ENCODE measurements at regions not wholly inside any gene's neighbourhood (a gene's known extent, or its start where the extent isn't known, plus 50 kb on each side); places are given as distances from the start of the nearest gene placed in this dataset.

DNA sequence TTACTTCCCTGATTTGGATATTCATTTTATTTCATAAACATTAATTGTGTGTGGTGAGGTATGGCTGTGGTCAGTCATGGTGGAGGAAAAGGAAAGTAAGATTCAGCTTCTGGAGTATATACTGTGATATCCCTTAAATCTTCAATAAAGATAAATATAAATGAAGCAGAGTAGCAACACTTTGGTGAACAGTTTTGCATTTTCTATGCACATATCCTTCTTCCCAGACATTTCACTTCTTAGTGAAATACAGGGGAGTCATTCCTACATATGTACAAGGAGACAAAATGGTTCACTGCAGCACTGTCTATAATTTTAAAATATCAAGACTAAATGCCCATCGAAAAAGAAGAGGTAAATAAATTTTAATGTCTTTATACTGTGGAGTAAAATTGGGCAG is 61.3 kb downstream of the DISP1 start:
- H3F3A ChIP-seq (replicated peaks; ENCODE audit: insufficient read depth) = peaks cover 10% of the 10 kb centered on the region
- no peak for DNase-seq
- no peaks in the 10 kb centered on the region for H3K9me2 ChIP-seq
- no peak overlapping the region for H3K27ac ChIP-seq (ENCODE audit: low read depth in 2 of 2, low read length in 1 of 2)
- H3K27me3 ChIP-seq (ENCODE audit: insufficient read depth) = no peaks in the 10 kb centered on the region
- no peaks in the 10 kb centered on the region for H3K9me3 ChIP-seq
- no peak overlapping the region for H2AFZ ChIP-seq (ENCODE audit: low read depth)
- H3K9ac ChIP-seq = no peak overlapping the region
- no peak overlapping the region for H3K4me2 ChIP-seq
- no peaks in the 10 kb centered on the region for H4K20me1 ChIP-seq (ENCODE audit: insufficient read depth)
- ChIA-PET CTCF (no interaction called here), POLR2A (no interaction called here)
- WGBS (ENCODE audit: low lambda C conversion rate) = 62% methylated on average over 1 of the region's 1 CpG
- H3K4me1 ChIP-seq (ENCODE audit: control insufficient read depth in 1 of 2, insufficient read depth in 2 of 2, low read depth in 1 of 2, low read length in 1 of 2) = no peaks in the 10 kb centered on the region
- H3K36me3 ChIP-seq (replicated peaks in 1 of 2; ENCODE audit: control insufficient read depth in 1 of 2, insufficient read depth in 2 of 2, low read length in 1 of 2) = no peaks in the 10 kb centered on the region
- H3K79me2 ChIP-seq (ENCODE audit: insufficient read depth) = peaks cover 6% of the 10 kb centered on the region; the same call in 1 of the 2 replicates
- no peak for TF ChIP-seq TEAD4 (IDR thresholded peaks at IDR 0.05; ENCODE audit: borderline replicate concordance, insufficient read depth)
- no peak for TF ChIP-seq GABPA (IDR thresholded peaks at IDR 0.05; ENCODE audit: low read depth)
- H3K4me3 ChIP-seq (ENCODE audit: low read depth in 2 of 2, low read length in 1 of 2) = no peak overlapping the region

DNA sequence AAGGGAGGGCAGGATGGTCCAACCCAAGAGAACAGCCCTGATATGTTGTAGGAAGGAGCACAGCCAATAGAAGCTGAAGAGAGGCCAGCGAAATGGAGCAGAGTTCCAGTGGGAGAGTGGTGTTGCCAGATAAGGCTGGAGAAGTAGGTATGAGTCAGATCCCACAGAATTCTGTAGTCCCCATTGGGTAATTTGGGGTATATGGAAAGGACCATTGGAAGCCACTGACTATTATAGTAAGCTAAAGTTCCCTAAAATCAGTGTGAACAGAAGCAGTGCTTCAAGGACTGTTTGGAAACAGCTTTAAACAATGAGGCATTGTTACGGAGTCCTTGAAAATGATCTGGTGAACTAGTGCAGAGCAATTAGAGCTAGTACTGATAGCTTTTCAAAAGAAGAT is 63.0 kb downstream of the DISP1 start:
- CTCF ChIA-PET = interaction anchor here (0.6 to 1.3 kb wide), 3 partner anchors 9 to 875 kb away, joined by 3 read pairs; no protein-coding TSS in a partner anchor
- H3K9me2 ChIP-seq = no peaks in the 10 kb centered on the region
- H3K4me2 ChIP-seq = no peak overlapping the region
- POLR2A ChIA-PET = interaction anchor here (0.6 kb wide), 1 partner anchor 1411 kb away, joined by 3 read pairs; no protein-coding TSS in a partner anchor
- no peak for DNase-seq
- H3K27ac ChIP-seq (ENCODE audit: low read depth in 2 of 2, low read length in 1 of 2) = no peak overlapping the region
- H3K79me2 ChIP-seq (ENCODE audit: insufficient read depth) = peaks cover 6% of the 10 kb centered on the region; the same call in 1 of the 2 replicates
- H4K20me1 ChIP-seq (ENCODE audit: insufficient read depth) = no peaks in the 10 kb centered on the region
- WGBS (ENCODE audit: low lambda C conversion rate) = 97% methylated on average over 2 of the region's 2 CpGs
- no peaks in the 10 kb centered on the region for H3K9me3 ChIP-seq
- no peaks in the 10 kb centered on the region for H3K27me3 ChIP-seq (ENCODE audit: insufficient read depth)
- no peaks in the 10 kb centered on the region for H3K4me1 ChIP-seq (ENCODE audit: control insufficient read depth in 1 of 2, insufficient read depth in 2 of 2, low read depth in 1 of 2, low read length in 1 of 2)
- no peak overlapping the region for H2AFZ ChIP-seq (ENCODE audit: low read depth)
- TF ChIP-seq TAF1 (IDR thresholded peaks at IDR 0.05; ENCODE audit: borderline replicate concordance, low read depth, low read length) = no peak
- TF ChIP-seq MEF2A (IDR thresholded peaks at IDR 0.05; ENCODE audit: borderline replicate concordance, low read depth) = no peak
- no peak for TF ChIP-seq FOSL2 (IDR thresholded peaks at IDR 0.05; ENCODE audit: borderline replicate concordance, low read depth)
- TF ChIP-seq ELF1 (IDR thresholded peaks at IDR 0.05) = no peak
- no peak for TF ChIP-seq CHD2 (IDR thresholded peaks at IDR 0.05; ENCODE audit: low read length, partially characterized antibody)
- no peak for TF ChIP-seq GATA2 (CRISPR knock-in tag; IDR thresholded peaks at IDR 0.05)
- TF ChIP-seq FOXM1 (IDR thresholded peaks at IDR 0.05; ENCODE audit: low read depth) = no peak
- H3F3A ChIP-seq (replicated peaks; ENCODE audit: insufficient read depth) = peaks cover 10% of the 10 kb centered on the region
- H3K4me3 ChIP-seq (ENCODE audit: low read depth in 2 of 2, low read length in 1 of 2) = no peak overlapping the region
- no peak overlapping the region for H3K9ac ChIP-seq
- H3K36me3 ChIP-seq (replicated peaks in 1 of 2; ENCODE audit: control insufficient read depth in 1 of 2, insufficient read depth in 2 of 2, low read length in 1 of 2) = no peaks in the 10 kb centered on the region

GRCh38 chr1:222880587-222880986 is 65.7 kb downstream of the DISP1 start:
- H3K9me2 ChIP-seq = no peaks in the 10 kb centered on the region
- no peaks in the 10 kb centered on the region for H3K36me3 ChIP-seq (replicated peaks in 1 of 2; ENCODE audit: control insufficient read depth in 1 of 2, insufficient read depth in 2 of 2, low read length in 1 of 2)
- no peak for DNase-seq
- no peaks in the 10 kb centered on the region for H3K79me2 ChIP-seq (ENCODE audit: insufficient read depth)
- no peak overlapping the region for H3K9ac ChIP-seq
- POLR2A ChIA-PET = no interaction called here
- H3K9me3 ChIP-seq = no peaks in the 10 kb centered on the region
- H3K4me3 ChIP-seq (ENCODE audit: low read depth in 2 of 2, low read length in 1 of 2) = no peak overlapping the region
- 19% methylated on average over 2 of the region's 2 CpGs for WGBS (ENCODE audit: low lambda C conversion rate)
- no peak overlapping the region for H3K4me2 ChIP-seq
- H3K27me3 ChIP-seq (ENCODE audit: insufficient read depth) = no peaks in the 10 kb centered on the region
- TF ChIP-seq PBX3 (IDR thresholded peaks at IDR 0.05) = 0 out of 2 replicates have a peak, but pooled peaks have one; percentile 11
- TF ChIP-seq NRF1 (IDR thresholded peaks at IDR 0.05; ENCODE audit: low read depth, low read length) = no peak
- no peak for TF ChIP-seq RAD21 (IDR thresholded peaks at IDR 0.05; ENCODE audit: low read length)
- TF ChIP-seq SMC3 (IDR thresholded peaks at IDR 0.05; ENCODE audit: low read depth, low read length) = no peak
- no peak for TF ChIP-seq CHD2 (IDR thresholded peaks at IDR 0.05; ENCODE audit: low read length, partially characterized antibody)
- no peak for TF ChIP-seq POLR2AphosphoS5 (IDR thresholded peaks at IDR 0.05; ENCODE audit: low read depth, low read length)
- TF ChIP-seq EP300 (IDR thresholded peaks at IDR 0.05; ENCODE audit: borderline replicate concordance in 1 of 2, low read depth in 1 of 2, low read length in 1 of 2) = peak in 1 of 2 experiments; percentile 11; a peak in 1 of 4 replicates
- no peak for TF ChIP-seq FOXM1 (IDR thresholded peaks at IDR 0.05; ENCODE audit: low read depth)
- no peak for TF ChIP-seq GABPA (IDR thresholded peaks at IDR 0.05; ENCODE audit: low read depth)
- no peak for TF ChIP-seq ZBTB33 (IDR thresholded peaks at IDR 0.05; ENCODE audit: borderline replicate concordance, low read depth)
- TF ChIP-seq FOSL2 (IDR thresholded peaks at IDR 0.05; ENCODE audit: borderline replicate concordance, low read depth) = peak; percentile 88
- TF ChIP-seq GATA2 (CRISPR knock-in tag; IDR thresholded peaks at IDR 0.05) = no peak
- TF ChIP-seq ELF1 (IDR thresholded peaks at IDR 0.05) = no peak
- TF ChIP-seq NFIC (IDR thresholded peaks at IDR 0.05; ENCODE audit: borderline replicate concordance) = peak; percentile 56; the same call in 1 of the 2 replicates
- TF ChIP-seq FOXJ3 (CRISPR knock-in tag; IDR thresholded peaks at IDR 0.05) = no peak
- TF ChIP-seq RXRA (IDR thresholded peaks at IDR 0.05; ENCODE audit: borderline replicate concordance, low read depth) = no peak
- peak; percentile 76 for TF ChIP-seq JUND (IDR thresholded peaks at IDR 0.05)
- peak; percentile 52; the same call in 1 of the 2 replicates for TF ChIP-seq TCF12 (IDR thresholded peaks at IDR 0.05)
- no peaks in the 10 kb centered on the region for H3K4me1 ChIP-seq (ENCODE audit: control insufficient read depth in 1 of 2, insufficient read depth in 2 of 2, low read depth in 1 of 2, low read length in 1 of 2)
- no peaks in the 10 kb centered on the region for H4K20me1 ChIP-seq (ENCODE audit: insufficient read depth)
- H3F3A ChIP-seq (replicated peaks; ENCODE audit: insufficient read depth) = peaks cover 10% of the 10 kb centered on the region
- H2AFZ ChIP-seq (ENCODE audit: low read depth) = no peak overlapping the region
- H3K27ac ChIP-seq (ENCODE audit: low read depth in 2 of 2, low read length in 1 of 2) = peak overlapping the region in 1 of 2 experiments; percentile 39; a peak in 2 of 4 replicates
- CTCF ChIA-PET = no interaction called here
